Fibroblast of skin of right biceps (primary cell): ENCODE measurements at regions not wholly inside any gene's neighbourhood (a gene's known extent, or its start where the extent isn't known, plus 50 kb on each side); places are given as distances from the start of the nearest gene placed in this dataset.
A peak's percentile ranks its signal among the peaks of the same experiment; 100 is the strongest.
"Not testable (repeated sequence)": the region's sequence is repeated elsewhere in the genome, so short reads cannot be mapped to it uniquely, and the experiment has no call there.

Experiments
- DNase-seq: peaks from one replicate; pipeline ENCODE4 v3.0.0-alpha.2; 2013

DNA sequence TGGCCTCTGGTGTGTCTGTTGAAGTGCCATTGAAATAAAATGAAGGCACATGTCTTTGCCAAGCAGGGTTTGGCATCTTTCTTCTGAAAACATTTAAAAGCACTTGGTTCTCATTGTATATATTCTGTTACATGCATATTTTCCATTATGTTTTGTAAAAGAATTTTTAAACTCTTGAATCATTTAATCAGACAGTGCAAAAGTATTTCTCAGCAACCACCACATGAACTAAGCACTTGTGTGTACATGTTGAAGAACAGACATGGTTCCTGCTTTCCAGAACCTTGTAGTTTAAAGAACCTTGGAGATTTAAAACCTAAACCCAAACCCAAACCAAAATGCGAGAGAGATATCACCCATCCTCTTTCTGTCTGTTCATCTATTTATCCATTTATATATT is 220.3 kb upstream of the GIMD1 start:
- peak; percentile 30 for DNase-seq

DNA sequence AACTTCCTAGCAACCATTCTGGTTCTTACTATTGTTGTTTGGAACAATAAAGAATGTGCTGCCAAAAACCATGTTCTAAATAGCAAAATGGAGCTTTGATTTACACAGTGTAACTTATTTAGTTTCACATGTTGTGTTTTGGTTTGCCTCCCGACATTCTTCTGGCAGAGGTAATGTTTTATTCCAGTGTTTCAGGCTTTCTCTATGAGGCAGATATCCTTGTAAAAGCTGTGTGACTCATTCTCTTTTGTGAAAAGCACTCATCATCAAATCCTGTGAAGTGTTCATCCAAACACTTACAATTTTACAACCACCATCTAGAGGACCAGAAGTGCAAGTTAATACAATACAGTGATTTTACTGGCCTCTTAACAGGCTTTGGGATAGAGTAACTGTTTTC is 219.0 kb upstream of the GIMD1 start:
- peak; percentile 76 for DNase-seq

DNA sequence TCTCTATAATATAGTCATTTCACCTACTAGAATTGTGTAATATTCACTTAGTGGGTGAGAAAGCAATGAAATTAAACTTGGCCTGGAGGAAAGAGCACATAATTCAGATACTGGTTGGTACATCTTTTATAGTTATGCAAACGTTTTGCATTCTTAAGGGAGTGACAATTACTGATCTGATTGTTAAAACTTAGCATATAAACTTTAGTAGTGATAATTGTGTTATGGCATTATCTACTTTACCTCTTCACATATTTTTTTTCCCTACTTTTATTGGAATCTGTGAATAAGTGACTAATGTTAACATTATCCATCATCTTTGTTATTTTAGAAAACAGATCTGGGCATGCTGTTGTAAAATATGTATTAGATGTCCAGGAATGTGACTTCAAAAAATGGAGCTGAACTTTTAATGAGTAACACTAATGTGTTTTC is 217.4 kb upstream of the GIMD1 start:
- DNase-seq, result peak; percentile 46

DNA sequence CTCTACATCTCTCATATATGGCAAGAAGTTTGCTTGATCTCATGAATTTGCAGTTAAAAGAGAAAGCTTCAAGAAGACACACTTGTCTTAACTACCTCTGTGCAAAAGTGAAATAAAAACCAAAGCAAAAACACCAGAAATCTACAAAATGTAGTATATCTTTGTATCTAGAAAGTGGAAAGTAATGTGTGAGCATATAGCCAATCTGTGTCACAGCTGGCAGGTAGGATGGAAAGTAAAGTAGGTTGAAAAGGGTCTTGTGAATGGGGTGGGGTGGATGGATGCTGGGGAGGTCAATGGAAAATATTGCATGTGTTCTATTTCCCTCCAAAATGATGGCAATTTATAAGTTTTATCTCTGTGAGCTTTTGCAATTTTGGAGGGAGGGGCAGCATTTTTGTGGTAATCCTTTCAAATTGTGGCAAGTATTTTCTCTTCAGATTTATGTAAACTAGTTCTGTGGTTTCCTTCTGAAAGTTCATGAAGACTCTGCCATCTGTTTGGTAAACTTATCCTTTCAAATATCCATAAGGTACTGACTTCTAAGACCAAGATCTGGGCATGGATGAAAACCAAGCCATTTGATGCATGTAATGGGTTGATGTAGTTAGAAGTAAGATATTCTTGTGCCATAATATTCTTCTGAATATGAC is 215.9 kb upstream of the GIMD1 start:
- DNase-seq, result peak; percentile 64

DNA sequence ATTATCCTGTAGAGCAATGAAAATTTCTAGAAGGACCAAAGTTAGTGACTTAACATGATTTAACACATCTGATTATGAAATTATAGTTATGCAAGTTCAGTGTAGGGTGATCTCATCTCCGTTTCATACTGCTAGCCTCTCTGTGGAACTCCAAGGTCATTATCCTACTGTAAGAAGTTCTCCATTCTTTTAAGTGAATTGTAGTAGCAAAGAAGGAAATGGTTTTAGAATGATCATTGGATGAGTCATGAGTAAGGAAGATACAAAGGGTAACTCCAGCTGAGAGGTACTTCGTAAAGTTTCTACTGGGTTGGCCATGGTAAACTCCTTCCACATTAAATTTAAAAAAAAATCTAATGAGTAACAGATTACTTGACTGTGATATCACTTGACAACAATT is 215.0 kb upstream of the GIMD1 start:
- DNase-seq, result peak; percentile 98

DNA sequence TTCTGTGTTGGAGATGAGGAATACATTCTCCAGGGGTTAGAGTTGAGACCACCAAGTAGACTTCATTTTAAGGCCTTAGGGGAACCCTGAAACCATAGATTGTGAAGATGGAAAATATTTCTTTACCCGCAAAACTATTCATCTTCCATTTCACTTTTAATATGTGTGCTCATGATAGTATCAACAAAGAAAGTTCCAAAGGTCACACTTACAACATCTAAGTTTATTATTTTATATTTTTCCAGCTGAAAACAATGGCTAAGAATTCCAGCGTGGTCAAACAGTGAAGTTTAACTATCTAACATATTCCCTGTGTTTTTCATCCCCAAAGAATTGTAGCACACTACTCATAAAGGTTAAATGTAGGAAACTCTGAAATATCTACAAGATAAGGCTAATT is 214.5 kb upstream of the GIMD1 start:
- DNase-seq, result no peak

DNA sequence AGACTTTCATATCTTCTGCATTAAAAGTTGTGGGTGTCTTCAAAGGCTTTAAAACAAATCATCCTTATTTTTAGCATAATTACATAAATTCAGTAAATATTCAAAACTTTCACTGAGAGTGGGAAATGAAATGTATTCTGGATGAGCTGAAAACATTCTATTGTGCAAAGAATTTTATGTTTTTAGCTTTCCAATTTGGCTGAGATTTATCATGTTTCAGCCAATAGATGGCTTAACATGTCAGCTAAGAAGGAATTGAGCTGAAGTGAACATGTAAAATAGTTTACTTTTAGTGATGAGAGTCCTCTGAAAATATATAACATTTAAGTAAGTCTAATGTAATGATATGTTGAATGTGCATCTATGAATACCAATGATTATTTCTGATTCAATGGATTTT is 213.5 kb upstream of the GIMD1 start:
- no peak for DNase-seq

DNA sequence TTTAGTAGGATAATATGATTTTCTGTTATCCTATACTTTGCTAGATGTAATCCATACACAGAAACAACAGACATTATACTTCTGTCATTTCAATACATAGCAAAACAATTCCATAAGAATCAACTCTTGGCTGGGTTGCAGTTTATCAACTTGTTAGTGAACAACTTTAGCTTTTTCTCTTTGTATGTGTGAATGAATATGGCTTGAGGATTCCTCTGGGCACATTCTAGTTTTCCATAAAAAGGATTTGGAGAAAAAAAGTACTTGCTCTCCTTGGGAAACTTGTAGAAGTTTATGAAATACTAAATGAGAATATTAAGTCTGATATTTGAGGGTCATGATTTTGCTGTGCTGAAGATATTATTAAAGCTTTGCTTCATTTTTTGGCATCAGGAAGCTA is 210.7 kb upstream of the GIMD1 start:
- no peak for DNase-seq

DNA sequence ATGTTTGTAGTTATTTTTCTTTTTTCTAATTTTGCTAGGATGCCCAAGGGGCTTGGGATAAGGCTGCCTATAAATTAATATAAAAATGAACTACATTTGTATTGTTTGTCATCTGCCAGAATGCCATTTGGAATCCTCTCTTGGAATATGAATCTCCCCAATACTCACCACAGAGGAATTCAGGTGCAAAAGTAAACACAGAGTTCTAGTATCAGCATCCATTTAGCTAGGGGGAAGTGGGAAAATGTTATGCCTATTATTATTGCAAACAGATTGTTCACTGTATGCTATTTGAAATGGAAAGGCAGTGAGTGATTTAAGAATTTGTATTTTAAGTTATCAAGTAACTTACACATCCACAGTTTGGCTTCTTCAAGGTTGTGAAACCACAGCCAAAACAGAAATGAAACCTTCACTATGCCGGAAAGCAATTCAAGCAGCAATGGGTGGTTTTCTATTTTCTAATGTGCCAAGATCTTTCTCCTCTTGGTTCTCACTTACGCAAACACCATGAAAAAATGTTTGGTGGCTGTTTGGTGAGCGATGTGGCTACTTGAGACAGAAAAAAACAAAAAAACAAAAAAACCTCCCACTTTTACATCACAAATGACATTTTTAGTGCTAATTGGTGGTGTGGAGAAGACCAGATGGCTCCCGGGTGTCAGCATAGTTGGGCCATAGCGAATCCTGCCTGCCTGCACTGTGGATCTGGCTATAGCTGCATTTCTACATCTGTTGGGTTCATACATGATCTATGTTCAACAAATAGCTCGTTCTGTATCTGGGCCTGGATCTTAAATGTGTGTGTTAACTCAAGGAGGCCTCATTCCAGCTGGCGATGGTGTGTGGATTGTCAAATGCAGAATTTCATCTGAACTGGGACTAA is 200.8 kb upstream of the GIMD1 start:
- peak; percentile 60 for DNase-seq

DNA sequence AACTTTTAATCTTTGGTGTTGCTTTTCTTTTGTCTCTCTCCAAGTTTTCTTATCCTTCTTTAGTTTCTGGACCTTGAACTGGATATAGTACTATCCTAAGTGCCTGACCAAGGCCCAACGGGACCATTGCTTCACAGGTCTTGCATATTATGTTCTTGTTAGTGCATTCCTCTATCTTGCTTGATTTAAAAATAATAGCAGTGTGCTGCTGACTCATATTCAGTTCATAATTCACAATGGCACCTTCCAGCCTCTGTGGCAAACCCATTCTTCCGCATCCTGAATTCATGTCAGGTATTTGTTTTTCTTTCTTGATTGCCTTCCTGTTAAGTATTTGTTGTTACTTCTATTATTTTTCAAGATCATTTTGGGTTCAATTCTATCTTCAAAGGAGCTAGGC is 197.1 kb upstream of the GIMD1 start:
- DNase-seq, result no peak

DNA sequence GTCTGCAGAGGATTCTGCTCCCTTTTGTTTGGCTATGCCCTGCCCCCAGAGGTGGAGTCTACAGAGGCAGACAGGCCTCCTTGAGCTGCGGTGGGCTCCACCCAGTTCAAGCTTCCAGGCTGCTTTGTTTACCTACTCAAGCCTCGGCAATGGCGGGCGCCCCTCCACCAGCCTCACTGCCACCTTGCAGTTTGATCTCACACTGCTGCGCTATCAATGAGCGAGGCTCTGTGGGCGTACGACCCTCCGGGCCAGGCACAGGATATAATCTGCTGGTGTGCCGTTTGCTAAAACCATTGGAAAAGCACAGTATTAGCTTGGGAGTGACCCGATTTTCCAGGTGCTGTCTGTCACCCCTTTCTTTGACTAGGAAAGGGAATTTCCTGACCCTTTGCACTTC is 195.1 kb upstream of the GIMD1 start:
- DNase-seq, result not testable (repeated sequence)

DNA sequence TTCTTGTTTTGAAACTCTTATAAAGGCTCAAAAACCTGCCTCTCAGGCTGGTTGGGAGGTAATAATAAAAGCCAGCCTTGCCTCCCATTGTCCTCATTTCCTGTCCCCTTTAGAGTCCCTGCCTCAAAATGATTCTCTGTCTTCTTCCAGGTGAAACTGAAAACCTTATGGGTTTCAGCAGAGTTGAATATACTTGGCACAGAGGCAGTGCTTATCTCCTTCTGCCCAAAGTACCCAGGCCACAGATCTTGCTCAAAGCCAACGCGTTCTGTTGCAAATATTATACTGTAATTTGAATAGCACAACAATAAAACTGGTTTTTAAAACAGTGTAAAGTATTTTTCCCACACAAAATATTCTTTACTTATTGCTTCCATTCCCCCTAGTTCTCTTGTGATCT is 183.1 kb upstream of the GIMD1 start:
- DNase-seq, result no peak

DNA sequence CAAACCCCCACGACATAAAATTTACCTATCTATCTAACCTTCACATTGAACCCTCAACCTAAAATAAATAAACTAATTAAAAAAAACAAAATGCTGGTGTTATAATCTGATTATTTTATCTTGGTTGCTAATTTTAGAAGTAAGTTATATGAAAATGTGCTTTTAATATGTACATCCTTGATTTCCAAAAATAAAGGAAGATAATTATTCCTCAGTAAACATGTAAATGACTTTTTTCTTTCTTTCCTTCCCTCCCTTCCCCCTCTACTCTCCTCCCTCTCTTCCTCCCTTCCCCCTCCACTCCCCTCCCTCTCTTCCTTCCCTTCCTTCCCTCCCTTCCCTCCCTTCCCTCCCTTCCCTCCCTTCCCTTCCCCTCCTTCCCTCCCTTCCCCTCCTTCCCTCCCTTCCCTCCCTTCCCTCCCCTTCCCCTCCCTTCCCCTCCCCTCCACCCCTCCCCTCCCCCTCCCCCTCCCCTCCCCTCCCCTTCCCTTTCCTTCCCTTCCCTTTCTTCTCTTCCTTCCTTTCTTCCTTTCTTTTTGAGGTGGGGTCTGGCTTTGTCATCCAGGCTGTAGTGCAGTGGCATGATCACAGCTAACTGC is 180.0 kb upstream of the GIMD1 start:
- no peak for DNase-seq

DNA sequence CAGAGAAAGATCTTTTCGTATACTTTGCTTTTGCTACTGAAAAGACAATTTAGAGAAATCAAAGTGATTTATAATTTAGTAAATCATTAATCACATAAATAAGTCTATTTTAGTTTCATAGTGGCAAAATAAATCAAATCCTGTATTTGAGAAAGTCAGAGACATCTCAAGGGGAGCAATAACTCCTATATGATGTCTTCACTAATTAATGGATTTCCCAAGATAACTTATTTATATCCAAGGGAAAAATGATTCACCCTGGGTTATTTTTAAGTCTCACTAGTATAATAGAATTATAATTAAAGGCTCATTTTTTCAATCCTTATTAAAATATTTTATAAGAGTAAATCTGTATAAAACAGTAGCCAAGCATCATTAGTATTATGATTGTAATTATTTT is 177.8 kb upstream of the GIMD1 start:
- DNase-seq, result no peak

DNA sequence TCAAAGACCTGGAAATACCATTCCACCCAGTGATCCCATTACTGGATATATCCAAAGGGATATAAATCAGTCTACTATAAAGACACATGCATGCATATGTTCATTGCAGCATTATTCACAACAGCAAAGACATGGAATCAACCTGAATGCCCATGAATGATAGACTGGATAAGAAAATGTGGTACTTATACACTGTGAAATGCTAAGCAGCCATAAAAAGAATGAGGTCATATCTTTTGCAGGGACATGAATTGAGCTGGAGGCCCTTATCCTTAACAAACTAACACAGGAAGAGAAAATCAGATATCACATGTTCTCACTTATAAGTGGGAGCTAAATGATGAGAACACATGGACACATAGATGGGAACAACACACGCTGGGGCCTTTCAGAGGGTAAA is 174.0 kb upstream of the GIMD1 start:
- DNase-seq, result not testable (repeated sequence)

DNA sequence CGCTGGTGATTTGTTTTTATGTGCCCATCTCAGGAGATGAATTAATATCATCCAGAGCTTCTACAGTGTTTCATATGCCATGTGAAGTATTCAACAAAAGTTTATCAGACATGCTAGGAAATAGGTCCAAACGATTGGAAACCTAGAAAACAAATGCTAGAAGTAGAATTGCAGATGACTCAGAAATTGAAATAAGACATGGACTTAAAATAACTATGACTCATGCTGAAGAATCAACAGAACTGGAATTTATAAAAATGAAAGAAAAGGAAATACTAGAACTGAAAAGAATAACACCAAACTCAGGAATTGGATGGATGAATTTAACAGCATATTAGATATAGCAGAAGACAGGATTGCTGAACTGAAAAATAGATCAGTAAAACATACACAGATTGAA is 172.7 kb upstream of the GIMD1 start:
- peak; percentile 70 for DNase-seq

DNA sequence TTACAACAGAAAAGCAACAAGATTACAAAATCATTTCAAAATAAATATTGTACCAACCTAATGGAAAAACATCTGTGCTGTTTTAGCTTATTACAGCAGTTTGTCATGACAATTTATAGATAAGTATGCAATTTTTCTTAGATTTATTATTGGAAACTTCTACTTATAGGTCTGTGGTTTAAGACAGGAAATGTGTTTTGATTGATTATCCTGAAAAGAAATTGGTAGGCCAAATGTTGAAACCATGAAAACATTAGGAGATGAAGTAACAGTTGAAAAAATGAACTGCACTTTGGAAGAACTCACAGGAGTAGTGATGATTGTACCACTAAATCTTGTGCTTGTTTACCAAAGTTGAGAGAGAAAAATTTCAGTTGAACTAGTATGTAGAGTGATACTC is 162.2 kb upstream of the GIMD1 start:
- peak; percentile 56 for DNase-seq

DNA sequence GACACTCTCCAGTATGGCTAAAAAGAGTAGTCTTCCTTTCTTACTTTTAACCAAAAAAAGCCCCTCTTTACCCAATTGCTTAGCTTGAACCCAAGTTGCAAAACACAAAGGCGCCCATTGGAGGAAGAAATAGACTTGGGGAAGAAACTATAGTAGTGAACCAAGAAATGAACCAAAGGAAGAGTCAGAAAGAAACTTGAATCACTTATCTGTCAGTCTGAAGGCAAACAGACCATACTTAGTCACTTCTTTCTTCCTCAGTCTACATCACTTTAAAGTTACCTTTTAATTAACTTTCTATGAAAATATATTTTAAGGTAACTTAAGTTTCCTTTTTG is 161.4 kb upstream of the GIMD1 start:
- DNase-seq, result no peak

DNA sequence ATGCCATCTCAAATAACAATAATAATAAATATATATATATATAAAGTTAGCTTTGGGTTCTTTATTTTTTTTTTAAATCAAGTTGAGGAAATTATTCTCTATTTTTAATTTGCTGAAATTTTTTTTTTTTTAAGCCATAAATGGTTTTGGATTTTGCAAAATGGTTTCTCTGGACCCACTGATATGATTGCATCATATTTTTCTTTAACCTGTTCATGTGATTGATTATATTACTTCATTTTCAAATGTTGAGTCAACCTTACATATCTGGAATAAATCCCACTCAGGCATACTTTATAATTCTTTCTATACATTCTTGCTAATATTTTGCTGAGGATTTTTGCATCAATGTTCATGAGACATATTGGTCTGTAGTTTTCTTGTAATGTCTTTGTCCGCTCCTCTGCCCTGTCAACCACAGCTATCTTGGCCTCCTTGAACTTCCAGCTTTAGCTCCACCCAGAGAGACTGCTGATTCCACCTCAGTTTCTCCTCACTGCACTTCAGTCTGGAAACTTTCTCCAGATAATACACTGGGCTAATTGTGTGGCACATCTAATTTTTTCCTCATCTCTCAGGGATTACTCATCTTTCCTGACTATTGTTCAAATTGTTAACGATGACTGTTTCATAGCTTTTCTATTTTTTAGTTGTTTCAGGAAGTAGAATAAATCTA is 160.9 kb upstream of the GIMD1 start:
- peak; percentile 65 for DNase-seq

DNA sequence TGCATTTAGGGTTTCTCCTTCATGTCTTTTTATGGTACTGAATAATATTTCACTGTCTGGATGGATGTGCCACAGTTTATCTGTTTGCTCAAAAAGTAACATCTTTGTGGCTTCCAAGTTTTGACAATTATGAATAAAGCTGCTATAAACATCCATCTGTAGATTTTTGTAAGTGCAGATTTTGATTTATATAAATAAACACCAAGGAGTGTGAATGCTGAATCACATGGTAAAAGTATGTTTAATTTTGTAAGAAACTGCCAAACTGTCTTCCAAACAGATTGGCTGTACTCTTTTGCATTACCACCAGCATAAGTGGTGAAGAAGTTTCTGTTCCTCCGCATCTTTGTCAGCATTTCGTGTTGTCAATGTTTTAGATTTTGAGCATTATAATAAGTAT is 158.7 kb upstream of the GIMD1 start:
- no peak for DNase-seq

DNA sequence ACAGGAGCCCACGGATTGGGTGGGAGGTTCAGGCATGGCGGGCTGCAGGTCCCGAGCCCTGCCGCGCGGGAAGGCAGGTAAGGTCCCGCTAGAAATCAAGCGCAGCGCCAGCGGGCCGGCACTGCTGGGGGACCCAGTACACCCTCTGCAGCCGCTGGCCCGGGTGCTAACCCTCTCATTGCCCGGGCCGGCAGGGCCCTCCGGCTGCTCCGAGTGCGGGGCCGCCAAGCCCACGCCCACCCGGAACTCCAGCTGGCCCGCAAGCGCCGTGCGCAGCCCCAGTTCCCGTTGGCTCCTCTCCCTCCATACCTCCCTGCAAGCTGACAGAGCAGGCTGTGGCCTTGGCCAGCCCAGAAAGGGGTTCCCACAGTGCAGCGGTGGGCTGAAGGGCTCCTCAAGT is 156.8 kb upstream of the GIMD1 start:
- DNase-seq, result not testable (repeated sequence)

DNA sequence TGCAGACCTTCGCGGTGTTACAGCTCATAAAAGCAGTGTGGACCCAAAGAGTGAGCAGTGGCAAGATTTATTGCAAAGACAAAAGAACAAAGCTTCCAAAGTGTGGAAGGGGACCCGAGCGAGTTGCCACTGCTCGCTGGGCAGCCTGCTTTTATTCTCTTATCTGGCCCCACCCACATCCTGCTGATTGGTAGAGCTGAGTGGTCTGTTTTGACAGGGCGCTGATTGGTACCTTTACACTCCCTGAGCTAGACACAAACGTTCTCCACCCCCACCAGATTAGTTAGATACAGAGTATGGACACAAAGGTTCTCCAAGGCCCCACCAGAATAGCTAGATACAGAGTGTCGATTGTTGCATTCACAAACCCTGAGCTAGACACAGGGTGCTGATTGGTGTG is 156.2 kb upstream of the GIMD1 start:
- DNase-seq, result not testable (repeated sequence)

DNA sequence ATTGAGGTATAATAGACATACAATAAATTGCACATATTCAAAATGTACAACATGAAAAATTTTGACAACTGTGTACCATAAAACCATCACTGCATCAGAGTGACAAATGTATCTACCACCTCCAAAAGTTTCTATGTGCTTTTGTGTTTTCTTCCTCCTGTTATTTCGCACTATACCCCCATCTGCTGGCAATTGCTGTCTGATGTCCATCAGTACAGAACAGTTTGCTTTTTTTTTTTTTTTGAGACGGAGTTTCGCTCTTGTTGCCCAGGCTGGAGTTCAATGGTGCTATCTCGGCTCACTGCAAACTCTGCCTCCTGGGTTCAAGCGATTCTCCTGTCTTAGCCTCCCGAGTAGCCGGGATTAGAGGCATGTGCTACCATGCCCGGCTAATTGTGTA is 154.3 kb upstream of the GIMD1 start:
- no peak for DNase-seq

DNA sequence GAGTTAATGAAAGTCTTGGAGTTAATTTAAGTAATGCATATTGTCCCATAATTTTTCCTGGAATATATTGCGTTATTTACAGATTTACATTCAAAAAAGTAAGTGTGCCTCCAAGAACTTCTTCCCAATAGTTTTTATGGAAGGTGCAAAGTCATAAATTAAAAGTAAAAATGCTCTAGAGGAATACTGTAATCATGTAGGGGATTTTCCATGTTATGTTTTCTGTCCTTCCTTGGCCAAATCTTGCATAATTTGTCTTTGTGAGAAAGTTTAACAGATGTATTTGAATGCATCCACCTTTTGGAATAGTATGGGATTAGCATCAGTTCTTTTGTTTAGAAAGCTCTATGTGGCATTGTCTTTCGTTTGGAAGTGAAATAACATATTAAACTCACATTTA is 144.1 kb upstream of the GIMD1 start:
- DNase-seq, result no peak
